Activated T-cell treated with anti-CD3 and anti-CD28 coated beads, Interleukin-2, amount 50 U/mL, for 4 hours (primary cell): ENCODE measurements at regions not wholly inside any gene's neighbourhood (a gene's known extent, or its start where the extent isn't known, plus 50 kb on each side); places are given as distances from the start of the nearest gene placed in this dataset.

Source experiments
- ATAC-seq, 2 donors: fragments of 200-7000 bp; cut with Tn5 transposase; one replicate each; pipeline ENCODE4 v1.10.0; 2021
- DNase-seq: peaks from one replicate; pipeline ENCODE4 v3.0.0-alpha.2; 2020
- H3K27me3 Mint-ChIP-seq: one replicate; pipeline ENCODE4 v1.8.0; 2021; ENCODE audit warnings: low read depth, mixed read lengths
- H3K36me3 Mint-ChIP-seq: one replicate; pipeline ENCODE4 v1.8.0; 2022; ENCODE audit warnings: mixed read lengths; ENCODE audit not compliant: insufficient read depth
- H3K4me1 Mint-ChIP-seq: one replicate; pipeline ENCODE4 v1.8.0; 2021; ENCODE audit warnings: low read depth, mixed read lengths
- H3K4me3 Mint-ChIP-seq: one replicate; pipeline ENCODE4 v1.8.0; 2021; ENCODE audit warnings: mild to moderate bottlenecking, moderate library complexity, mixed read lengths
- H3K9me3 Mint-ChIP-seq: one replicate; pipeline ENCODE4 v1.8.0; 2021; ENCODE audit warnings: mixed read lengths

DNA sequence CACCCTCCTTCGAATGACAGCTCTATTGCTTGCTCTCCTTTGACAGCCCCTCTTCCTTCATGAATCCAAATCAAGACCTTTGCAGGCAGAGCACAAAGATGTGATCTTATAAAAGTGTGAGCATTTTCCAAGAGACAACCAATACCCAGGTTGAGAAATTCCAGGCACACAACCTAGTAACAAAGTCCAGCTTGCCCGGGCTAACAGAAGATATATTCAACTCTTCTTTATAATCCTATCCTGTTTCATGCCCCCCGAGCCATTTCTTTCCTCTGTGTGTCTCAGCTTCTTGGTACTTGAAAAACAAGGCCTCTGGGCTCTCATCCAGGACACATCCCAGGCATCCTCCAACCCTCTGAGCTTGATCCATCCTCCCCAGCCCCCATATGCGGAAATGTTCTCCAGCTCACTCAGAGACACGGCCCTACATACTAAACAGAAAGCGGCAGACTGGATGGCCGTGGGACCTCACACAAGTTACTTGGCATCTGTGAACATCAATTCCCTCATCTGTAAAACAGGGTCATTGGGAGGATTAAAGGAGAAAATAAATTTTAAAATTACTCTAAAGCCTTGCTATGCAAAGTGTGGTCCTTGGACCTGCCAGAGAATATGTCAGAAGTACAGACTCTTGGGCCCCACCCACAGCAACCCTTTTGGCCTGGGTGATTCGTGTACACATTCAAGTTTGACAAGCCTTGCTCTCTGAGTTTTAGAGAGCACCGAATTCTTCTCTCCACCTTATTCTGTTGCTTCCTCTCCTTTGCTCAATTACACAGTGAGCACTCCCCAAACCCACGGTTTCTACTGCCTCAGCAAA, 627.0 kb downstream of the BCOR start:
- no peaks in the 10 kb centered on the region for H3K4me1 Mint-ChIP-seq
- DNase-seq (no peak), ATAC-seq (no peak)
- no peak overlapping the region for H3K4me3 Mint-ChIP-seq
- no peaks in the 10 kb centered on the region for H3K9me3 Mint-ChIP-seq
- H3K36me3 Mint-ChIP-seq: no peaks in the 10 kb centered on the region
- no peaks in the 10 kb centered on the region for H3K27me3 Mint-ChIP-seq

DNA sequence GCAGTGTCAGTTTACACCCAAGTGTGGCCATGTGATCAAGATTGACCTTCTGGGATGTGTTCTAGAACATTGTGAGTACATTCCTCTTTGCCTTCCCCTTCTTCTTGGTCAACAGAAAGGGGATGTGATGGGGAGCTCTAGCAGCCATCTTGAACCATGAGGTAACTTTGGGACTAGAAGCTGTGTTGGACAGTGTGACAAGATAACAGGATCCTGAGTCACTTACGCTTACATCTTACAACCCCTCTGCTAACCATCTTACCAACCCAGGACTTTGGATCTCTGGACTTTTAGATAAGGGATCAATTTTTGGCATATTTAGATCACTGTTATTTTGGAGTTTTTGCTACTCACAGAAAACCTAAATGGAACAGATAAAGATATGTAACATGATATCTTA, 625.6 kb downstream of the BCOR start:
- no peak for ATAC-seq

DNA sequence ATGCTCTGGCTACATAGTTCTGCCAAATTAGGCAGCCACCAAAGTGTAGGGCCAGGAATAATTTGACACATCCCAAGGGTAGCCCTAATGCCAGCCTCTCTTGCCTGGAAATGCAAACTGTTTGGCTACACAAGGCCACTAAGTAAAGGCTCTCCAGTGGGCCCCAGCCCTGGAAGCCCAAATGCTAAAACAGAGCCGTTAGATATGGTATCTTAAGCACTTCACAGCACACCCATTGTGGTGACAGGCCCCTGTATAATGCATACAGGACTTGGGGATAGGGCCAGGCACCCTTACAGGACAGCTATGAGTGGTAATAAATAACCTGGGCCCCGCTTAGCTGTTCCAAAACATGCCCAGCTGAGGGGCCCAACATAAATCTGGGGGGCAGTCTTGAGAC, 623.9 kb downstream of the BCOR start:
- no peaks in the 10 kb centered on the region for H3K27me3 Mint-ChIP-seq
- peaks cover 10% of the 10 kb centered on the region for H3K4me1 Mint-ChIP-seq
- H3K4me3 Mint-ChIP-seq: no peak overlapping the region
- H3K36me3 Mint-ChIP-seq: no peaks in the 10 kb centered on the region
- H3K9me3 Mint-ChIP-seq: no peaks in the 10 kb centered on the region
- ATAC-seq (no peak), DNase-seq (no peak)

More for the DNA sequence above, 625.6 kb downstream of the BCOR start:
- Mint-ChIP-seq H3K36me3 (no peaks in the 10 kb centered on the region), H3K9me3 (no peaks in the 10 kb centered on the region), H3K27me3 (no peaks in the 10 kb centered on the region), H3K4me1 (no peaks in the 10 kb centered on the region), H3K4me3 (no peak overlapping the region)
- no peak for DNase-seq

DNA sequence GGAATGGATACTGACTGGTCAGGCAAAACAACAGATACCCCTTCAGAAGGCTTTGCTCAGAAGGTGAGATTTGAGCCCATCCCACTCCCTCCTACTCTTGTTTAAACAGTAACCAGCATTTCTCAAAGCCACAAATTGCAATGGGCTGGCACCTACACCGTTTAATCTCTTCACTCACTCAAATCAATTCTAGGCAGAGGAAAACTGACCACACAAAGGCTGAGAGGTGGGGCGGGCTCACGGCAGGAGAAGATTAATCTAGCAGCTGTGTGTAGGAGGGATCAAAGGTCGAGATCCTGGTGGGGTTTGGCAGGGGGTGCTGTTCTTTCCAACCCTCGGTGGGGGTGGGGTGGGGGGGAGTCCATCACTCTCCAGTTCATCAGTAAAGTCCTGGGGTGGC, 622.4 kb downstream of the BCOR start:
- Mint-ChIP-seq H3K4me1 (peaks cover 11% of the 10 kb centered on the region), H3K27me3 (no peaks in the 10 kb centered on the region), H3K36me3 (no peaks in the 10 kb centered on the region), H3K4me3 (no peak overlapping the region), H3K9me3 (no peaks in the 10 kb centered on the region)
- DNase-seq (no peak), ATAC-seq (no peak)

DNA sequence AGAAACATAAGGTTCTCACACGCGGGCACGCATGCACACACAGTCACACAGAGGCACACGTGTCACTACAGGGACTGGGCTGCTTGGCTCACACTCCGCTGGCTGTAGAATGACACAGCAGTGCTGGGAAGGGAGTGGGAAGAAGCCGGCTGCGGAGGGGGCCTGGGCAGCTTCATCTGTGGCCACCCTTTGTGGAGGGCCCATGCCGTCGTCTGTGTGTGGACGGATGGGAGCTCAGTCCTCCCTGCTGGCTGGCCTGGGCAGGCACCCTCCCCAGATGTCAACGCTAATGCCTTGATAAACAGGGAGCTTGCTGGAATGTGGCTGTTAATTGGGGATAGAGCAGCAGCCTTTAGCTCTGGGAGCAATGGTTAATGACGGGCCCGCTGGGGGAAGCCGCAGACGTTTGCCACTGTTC, 621.1 kb downstream of the BCOR start:
- H3K9me3 Mint-ChIP-seq: no peaks in the 10 kb centered on the region
- H3K4me1 Mint-ChIP-seq: peaks cover 11% of the 10 kb centered on the region
- no peak for DNase-seq
- H3K4me3 Mint-ChIP-seq: no peak overlapping the region
- no peaks in the 10 kb centered on the region for H3K36me3 Mint-ChIP-seq
- no peaks in the 10 kb centered on the region for H3K27me3 Mint-ChIP-seq
- ATAC-seq: no peak

DNA sequence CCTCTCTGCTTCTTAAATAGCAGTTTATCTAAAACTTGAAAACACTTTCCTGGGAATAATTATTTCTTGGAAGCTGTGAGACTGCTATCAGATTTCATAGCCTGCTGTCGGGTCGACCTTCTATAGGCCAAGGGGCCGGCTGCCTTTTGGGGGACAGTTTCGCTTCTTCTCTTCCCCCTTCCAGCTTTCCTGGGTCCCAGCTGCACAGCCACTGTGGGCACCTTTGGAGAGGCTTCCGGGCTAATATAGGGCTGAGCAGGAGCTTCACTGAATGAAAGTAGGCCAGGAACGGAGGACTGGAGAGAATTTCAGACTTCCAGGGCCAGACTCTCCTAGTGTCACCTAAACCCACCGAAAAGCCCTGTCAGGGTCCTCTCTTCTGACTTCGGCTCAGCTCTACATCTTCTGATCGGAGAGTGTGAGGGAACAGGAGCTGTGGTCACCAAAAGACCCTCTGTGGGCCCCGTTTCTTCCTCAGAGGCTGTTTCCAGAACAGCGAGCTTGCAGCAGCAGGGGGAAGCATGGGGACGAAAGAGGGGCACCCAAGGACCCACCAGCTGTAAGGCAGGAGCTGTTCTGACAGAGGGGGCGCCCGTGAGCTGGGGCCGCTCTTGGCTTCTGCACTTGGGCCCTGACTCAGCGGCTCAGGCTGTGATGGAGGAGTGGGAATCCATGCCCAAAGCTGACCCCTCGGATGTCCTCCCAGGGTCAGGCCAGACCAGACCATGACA, 620.6 kb downstream of the BCOR start:
- Mint-ChIP-seq H3K4me1 (peaks cover 11% of the 10 kb centered on the region), H3K9me3 (no peaks in the 10 kb centered on the region), H3K27me3 (no peaks in the 10 kb centered on the region), H3K36me3 (no peaks in the 10 kb centered on the region), H3K4me3 (no peak overlapping the region)
- DNase-seq: peak; percentile 7
- ATAC-seq: no peak

DNA sequence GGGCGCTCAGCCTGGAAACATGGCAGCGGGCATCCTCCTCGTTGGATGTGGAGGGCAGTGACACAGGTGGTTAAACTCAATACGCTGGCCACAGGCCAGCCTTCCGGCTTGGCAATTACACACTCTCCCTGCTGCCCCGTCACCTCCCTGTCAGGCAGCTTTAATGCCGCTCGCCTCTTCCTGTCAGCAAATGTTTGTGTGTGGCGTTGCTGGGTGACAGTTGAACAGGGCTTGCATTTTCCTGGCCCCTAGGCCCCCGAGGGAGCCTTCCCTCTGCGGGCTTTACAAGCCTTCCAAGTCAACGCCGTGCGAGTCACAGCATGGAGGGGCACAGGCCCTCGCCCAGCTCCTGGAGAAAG, 620.0 kb downstream of the BCOR start:
- H3K27me3 Mint-ChIP-seq: no peaks in the 10 kb centered on the region

DNA sequence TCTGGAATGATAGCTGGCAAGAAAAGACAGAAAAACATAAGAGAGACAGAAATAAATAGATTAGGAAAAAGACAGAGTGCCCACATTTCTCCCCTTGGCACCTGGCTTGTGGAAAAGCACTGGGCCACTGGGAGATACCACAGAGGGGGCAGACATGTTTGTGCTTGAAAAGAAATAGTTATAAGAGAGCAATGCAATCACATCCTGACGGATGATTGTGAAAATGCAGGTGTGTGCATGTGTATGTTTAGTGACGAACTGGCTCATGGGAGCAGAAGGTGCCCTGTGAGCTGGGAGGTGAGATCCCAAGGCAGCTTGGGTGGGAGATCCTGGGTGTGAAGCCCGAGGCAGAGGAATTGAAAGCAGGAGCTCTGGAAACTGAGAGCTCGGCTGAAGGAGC, 617.9 kb downstream of the BCOR start:
- Mint-ChIP-seq H3K27me3 (no peaks in the 10 kb centered on the region), H3K4me1 (peaks cover 11% of the 10 kb centered on the region)

More for the DNA sequence above, 620.0 kb downstream of the BCOR start:
- H3K4me1 Mint-ChIP-seq: peaks cover 11% of the 10 kb centered on the region
- H3K9me3 Mint-ChIP-seq: no peaks in the 10 kb centered on the region
- DNase-seq (no peak), ATAC-seq (peak in 1 of 2 donors; percentile 37)
- no peak overlapping the region for H3K4me3 Mint-ChIP-seq
- no peaks in the 10 kb centered on the region for H3K36me3 Mint-ChIP-seq

DNA sequence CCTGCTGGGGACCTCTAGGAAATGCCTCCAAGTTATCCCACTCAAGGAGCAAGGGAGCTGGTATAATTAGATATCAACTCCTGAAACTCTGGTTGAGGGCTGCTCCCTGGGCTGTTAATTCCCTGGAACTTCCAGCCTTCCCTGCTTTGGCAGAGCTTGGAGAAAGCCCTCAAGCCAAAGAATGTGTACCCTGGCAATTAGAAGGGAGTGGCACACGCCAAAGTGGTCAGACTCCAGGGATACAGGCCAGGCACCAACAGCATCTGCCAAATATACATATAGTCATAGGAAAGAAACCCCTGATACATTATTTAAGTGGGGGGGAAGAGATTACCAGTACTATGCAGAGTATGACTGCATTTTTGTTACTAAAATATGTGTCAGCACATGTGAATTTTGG, 616.8 kb downstream of the BCOR start:
- DNase-seq (no peak), ATAC-seq (no peak)
- peaks cover 11% of the 10 kb centered on the region for H3K4me1 Mint-ChIP-seq
- H3K9me3 Mint-ChIP-seq: no peaks in the 10 kb centered on the region
- H3K4me3 Mint-ChIP-seq: no peak overlapping the region
- H3K36me3 Mint-ChIP-seq: no peaks in the 10 kb centered on the region
- H3K27me3 Mint-ChIP-seq: no peaks in the 10 kb centered on the region

More for the DNA sequence above, 617.9 kb downstream of the BCOR start:
- ATAC-seq (no peak), DNase-seq (no peak)
- H3K9me3 Mint-ChIP-seq: no peaks in the 10 kb centered on the region
- no peaks in the 10 kb centered on the region for H3K36me3 Mint-ChIP-seq
- H3K4me3 Mint-ChIP-seq: no peak overlapping the region

DNA sequence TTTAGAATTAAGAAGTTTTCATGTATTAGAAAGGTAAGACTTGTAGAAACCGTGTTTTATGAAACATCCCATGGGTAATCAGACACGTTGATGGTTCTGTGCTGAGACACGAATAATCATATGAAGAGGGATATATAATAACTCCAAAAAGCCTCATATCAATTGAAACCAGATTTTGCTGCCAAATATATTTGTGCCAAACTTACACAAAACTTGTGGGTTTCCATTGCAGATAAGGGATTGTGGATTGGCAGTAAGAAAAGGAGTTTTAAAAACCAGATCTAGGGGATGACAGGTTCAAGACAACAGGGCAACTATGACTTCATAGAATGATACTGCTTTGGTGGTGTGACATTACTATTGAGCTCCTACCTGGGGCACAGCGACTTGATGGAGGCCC, 616.1 kb downstream of the BCOR start:
- ATAC-seq (no peak), DNase-seq (no peak)
- H3K36me3 Mint-ChIP-seq: no peaks in the 10 kb centered on the region
- peaks cover 11% of the 10 kb centered on the region for H3K4me1 Mint-ChIP-seq
- no peaks in the 10 kb centered on the region for H3K9me3 Mint-ChIP-seq
- H3K27me3 Mint-ChIP-seq: no peaks in the 10 kb centered on the region
- H3K4me3 Mint-ChIP-seq: no peak overlapping the region

DNA sequence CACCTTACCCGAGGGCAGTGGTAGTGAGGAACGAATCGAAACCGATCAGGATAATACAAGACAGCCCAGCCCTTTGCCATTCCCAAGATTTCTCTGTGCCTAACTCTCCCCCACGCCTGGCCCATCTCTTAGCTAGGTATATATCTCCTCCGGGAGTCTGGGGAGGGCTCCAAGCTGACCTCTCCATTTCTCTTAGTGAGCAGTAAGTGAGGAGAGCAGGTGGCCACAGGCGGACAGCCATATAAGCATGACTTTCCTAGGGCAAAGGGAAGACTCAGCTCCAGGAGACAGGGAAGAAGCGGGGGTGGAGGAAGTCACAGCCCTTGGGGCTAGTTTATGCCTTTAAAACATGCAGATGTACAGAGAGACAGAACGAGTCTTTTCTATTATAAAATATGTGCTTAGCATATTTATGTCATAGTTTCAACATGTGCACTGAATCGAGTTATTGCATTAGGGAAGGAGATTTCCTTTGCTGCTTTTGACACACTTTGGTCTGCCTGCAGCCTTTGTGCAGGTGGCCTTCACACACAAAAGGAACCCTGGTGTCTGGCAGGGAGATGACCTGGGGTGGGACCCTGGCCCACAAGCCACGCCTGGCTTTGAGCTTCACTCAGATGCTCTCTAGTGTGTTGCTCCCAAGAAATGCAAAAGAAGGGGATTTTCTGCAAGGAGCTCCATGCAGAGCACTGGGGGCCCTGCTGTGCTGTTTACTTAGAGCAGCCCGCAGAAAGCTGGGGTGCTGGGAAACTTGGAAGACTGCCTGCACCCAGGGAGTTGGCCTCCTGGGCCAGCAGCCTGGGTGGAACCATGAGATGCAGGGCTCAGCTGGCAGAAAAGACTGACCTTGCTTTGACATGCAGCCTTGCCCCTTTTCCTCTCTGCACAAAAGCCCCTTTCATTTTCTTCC, 613.3 kb downstream of the BCOR start:
- no peaks in the 10 kb centered on the region for H3K27me3 Mint-ChIP-seq
- ATAC-seq: no peak
- H3K4me3 Mint-ChIP-seq: no peak overlapping the region

DNA sequence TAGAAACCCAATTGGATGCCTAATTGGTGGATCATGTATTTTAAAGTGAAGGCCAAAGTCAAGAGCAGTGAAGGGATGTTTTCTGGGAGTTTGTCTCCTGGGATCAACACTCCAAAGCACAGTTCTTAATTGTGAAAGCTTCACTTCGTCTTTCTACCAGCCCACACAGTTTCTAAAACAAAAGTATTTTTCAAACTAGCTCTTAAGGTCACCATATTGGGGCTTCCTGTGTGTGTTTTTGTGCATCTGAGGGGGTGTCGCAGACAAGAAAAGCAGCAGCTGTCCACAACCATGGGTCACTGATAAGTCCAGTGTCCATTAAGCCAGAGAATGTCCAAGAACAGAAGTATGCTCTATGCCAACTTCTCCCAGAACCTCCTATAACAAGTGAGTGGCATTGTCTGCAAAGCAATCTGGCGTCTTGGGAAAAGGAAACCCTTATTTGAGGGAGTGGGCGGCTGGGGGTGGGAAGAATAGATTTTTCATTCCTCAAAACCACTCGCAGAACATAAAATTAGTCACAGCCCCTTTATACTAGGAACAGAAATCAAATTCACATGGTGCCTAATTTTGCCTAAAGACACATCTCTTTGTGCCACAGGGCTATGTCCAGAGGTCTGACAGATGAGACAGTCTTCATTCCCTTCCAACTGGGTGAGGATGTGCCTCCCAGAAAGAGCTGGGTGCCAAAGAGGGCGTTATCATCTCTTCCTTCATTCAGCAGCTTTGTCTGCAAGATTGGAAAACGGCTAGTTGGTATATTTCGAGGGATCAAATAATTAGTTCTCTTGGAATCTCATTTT, 610.4 kb downstream of the BCOR start:
- Mint-ChIP-seq H3K4me3 (no peak overlapping the region), H3K9me3 (no peaks in the 10 kb centered on the region), H3K36me3 (no peaks in the 10 kb centered on the region), H3K27me3 (no peaks in the 10 kb centered on the region), H3K4me1 (peaks cover 33% of the 10 kb centered on the region)
- ATAC-seq: no peak
- DNase-seq: no peak

More for the DNA sequence above, 613.3 kb downstream of the BCOR start:
- H3K9me3 Mint-ChIP-seq: no peaks in the 10 kb centered on the region
- peaks cover 14% of the 10 kb centered on the region for H3K4me1 Mint-ChIP-seq
- no peak for DNase-seq
- H3K36me3 Mint-ChIP-seq: no peaks in the 10 kb centered on the region

DNA sequence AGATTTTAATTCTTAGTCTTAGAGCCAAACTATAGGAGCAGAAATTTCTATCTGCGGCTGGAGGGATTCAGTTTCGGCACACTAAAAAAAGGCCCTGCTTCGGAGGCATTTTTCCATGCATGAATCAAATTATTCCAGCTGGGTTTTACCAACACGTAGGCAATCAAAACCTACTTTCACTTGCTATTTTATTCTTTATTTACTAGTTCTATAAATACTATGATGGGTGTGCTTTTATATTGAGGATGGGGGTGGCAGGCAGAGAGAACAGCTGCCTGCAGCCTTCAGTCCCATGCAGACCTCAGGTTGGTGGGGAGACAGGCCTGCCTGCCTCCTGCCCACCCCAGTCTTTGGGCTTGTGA, 609.8 kb downstream of the BCOR start:
- no peak for ATAC-seq
- Mint-ChIP-seq H3K27me3 (no peaks in the 10 kb centered on the region), H3K4me3 (no peak overlapping the region), H3K4me1 (peaks cover 39% of the 10 kb centered on the region), H3K9me3 (no peaks in the 10 kb centered on the region), H3K36me3 (no peaks in the 10 kb centered on the region)
- DNase-seq: no peak
